Stimulated activated CD8-positive, alpha-beta memory T cell treated with anti-CD3 and anti-CD28 coated beads, Interleukin-4, amount 100 ng/mL, for 48 hours (primary cell): ENCODE measurements at regions not wholly inside any gene's neighbourhood (a gene's known extent, or its start where the extent isn't known, plus 50 kb on each side); places are given as distances from the start of the nearest gene placed in this dataset.

Experiments used
- DNase-seq: peaks from one replicate; pipeline ENCODE4 v3.0.0-alpha.2; 2020

GRCh38 chr2:19131871-19132270 is 226.6 kb downstream of the OSR1 start:
- no peak for DNase-seq

DNA sequence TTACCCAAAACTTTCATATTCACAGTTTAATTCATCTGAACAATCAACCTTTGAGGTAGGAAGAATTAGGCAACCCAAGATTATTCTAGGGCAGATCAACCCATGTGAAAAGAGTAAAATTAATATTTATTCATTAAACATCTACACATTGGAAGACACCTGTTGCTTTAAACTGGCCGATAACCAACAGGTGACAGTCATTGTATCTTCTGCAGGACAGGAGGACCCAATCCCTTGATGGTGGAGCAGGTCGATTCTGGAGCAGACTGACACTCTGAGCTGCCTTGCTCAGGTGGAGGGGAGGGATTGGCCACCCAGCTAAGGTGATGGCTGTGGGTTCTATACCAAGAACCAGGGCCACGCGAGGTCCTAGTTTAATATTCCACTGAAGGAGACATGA is 230.3 kb downstream of the OSR1 start:
- DNase-seq = no peak

DNA sequence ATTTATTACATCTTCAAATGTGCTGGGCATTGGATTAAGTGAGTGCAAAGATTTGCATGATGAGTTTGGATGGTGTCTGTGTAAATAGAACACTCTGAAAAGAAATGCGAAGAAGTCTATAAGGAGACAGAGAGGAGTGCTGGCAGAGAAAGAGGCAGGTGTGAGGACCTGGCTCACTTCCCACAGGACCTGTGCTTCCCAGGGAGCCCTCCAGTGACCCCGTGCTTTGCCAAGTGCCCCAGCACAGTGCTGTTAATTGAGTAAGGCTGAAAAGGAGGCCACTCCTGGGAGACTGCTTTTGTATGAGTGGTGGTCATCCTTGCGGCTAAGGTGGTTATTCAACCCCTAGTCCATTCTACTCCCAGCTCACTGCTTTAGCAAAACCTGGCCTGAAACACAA is 230.8 kb downstream of the OSR1 start:
- no peak for DNase-seq

GRCh38 chr2:19125901-19126680 is 232.3 kb downstream of the OSR1 start:
- DNase-seq = no peak

GRCh38 chr2:19124135-19124534 is 234.3 kb downstream of the OSR1 start:
- no peak for DNase-seq

GRCh38 chr2:19123556-19123955 is 234.9 kb downstream of the OSR1 start:
- no peak for DNase-seq

GRCh38 chr2:19122220-19122619 is 236.2 kb downstream of the OSR1 start:
- no peak for DNase-seq

DNA sequence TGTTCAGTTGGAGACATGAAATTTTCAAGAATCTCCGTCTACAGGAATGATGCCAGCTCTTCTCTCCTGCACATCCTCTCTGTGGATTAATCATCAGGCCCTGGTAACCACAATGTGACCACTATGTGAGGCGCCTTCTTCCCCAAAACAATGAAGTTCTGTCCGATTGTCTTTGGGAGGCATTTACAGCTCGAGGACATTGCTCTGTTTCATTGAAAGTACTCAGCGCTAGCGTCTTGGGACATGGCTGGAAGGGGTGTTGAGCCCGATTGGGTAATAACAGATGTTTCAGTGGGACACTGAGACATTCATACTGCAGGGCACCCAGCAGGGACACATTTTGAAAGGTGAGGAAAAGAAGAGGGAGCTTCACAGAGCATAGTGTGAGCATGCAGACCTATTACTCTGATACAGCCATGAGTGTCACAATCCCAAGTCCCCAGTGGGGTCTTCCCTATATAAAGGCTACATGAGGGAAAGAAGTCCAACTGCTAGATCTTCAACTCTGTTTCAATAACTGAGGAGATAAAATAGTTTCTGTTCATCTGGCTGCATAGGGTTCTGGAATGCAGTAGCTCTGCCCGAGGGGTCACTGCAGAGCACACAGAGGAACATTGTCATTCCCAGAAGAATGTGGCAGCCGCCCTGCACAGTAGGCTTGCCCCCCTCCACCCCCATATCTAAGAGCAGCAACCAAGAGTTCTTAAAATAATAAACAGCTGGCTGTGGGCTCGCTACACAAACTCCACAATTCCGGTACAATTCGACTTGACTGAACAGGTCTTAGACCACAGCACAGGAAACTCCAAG is 237.3 kb downstream of the OSR1 start:
- DNase-seq = no peak

- DNase-seq = no peak
Observed at GRCh38 chr2:19120181-19120580, 238.2 kb downstream of the OSR1 start.

DNA sequence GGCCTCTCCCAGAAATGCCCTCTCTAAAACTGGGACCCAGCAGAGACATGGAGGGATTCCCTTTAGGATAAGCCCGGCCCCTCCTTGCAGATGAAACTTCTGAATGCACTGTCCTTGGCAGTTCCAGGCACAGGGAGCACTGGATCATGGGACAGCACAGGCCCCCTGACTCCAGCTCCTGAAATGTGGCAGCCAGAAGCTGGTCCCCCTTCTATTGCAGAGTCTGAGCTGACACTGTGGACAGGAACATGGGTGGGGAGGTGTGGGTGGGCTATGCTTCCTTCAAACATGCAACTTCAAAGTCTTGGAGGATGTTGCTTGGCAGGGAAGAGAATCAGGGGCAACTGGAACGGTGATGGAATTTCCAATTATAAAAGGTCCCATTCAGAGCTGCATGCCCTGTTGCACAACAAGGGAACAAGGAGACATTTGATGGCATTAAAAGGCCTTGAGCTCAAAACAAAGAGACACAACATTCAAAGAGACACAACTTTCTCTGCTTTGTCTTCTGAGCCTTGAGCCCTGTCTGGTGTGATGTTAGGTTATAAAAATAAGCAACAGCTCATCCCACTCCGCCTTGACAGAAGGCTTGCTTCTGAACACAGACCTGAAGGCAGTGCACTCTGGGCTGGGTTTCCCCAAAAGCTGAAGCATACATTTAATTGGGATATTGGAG is 239.0 kb downstream of the OSR1 start:
- DNase-seq = no peak

DNA sequence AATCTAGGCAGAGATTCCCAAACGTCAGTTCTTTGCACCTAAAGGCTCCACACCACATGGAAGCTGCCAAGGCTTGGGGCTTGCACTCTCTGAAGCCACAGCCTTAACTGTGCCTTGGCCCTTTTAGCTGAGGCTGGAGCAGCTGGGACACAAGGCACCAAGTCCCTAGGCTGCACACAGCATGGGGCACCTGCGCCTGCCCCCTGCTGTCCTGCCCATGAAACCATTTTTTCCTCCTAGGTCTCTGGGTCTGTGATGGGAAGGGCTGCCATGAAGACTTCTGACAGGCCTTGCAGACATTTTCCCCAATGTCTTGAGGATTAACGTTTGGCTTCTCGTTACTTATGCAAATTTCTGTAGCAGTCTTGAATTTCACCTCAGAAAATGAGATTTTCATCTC is 241.5 kb downstream of the OSR1 start:
- no peak for DNase-seq

GRCh38 chr2:19114754-19115231 is 243.6 kb downstream of the OSR1 start:
- DNase-seq = no peak

GRCh38 chr2:19114126-19114525 is 244.3 kb downstream of the OSR1 start:
- DNase-seq = no peak

DNA sequence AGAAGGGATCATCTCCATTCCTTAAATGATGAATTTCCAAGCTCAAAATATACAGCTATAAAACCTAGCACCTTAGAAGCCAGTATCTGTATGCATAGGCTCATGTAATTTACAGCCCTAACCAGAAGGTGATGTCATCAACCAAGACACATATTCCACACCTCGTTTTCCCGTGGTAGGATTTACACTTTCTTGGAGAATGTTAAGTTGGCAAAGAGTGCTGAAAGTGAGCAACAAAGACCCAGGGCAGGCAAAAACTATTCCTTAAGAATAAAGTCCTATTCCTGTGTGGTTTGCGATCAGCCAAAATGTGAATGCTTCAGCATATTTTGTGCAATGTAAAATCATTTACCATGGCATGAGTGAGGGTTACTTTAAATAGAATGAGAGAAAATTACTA is 247.1 kb downstream of the OSR1 start:
- no peak for DNase-seq

DNA sequence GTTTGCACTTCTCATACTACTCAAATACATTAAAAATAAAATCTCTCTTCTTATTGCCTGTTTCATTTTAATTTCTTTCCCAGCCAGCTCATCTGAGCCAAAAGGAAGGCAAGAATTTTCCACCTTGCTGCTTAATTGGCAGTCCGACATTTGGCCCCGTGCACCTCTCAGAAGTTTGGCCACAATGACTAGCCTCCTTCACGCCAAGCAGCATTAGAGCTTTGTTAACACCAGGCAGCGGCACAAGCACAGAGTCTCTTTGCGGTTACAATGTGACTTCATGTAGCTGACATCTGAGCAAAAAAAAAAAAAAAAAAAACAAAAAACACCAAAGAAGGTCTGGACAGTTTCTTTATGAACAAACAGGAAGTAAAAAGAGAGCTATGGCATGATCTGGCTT is 248.9 kb downstream of the OSR1 start:
- no peak for DNase-seq

GRCh38 chr2:19106376-19106775 is 252.0 kb downstream of the OSR1 start:
- DNase-seq = no peak

GRCh38 chr2:19104503-19104902 is 253.9 kb downstream of the OSR1 start:
- no peak for DNase-seq

- DNase-seq = no peak
Observed at GRCh38 chr2:19102696-19103423, 255.6 kb downstream of the OSR1 start.

GRCh38 chr2:19101968-19102367 is 256.5 kb downstream of the OSR1 start:
- no peak for DNase-seq

DNA sequence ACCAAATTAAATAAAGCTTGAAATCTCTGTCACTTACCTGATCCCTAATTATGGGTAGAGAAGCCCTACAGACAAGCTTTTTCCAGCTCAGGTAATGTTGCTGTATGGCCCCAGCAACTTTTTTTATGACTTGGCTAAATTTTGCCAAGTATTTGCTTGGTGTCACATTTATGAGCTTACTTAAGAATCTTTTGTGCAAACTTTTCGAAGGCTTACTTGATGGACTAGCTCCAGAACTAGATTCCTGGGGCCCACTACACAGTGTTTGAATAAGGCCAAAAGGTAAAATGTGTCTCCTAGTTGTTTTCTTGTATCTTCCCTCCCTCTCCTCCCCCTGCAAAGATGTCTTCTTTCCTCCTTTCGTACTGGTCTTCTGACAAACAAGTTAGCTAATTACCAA is 257.9 kb downstream of the OSR1 start:
- DNase-seq = no peak

GRCh38 chr2:19099181-19099580 is 259.2 kb downstream of the OSR1 start:
- DNase-seq = no peak

DNA sequence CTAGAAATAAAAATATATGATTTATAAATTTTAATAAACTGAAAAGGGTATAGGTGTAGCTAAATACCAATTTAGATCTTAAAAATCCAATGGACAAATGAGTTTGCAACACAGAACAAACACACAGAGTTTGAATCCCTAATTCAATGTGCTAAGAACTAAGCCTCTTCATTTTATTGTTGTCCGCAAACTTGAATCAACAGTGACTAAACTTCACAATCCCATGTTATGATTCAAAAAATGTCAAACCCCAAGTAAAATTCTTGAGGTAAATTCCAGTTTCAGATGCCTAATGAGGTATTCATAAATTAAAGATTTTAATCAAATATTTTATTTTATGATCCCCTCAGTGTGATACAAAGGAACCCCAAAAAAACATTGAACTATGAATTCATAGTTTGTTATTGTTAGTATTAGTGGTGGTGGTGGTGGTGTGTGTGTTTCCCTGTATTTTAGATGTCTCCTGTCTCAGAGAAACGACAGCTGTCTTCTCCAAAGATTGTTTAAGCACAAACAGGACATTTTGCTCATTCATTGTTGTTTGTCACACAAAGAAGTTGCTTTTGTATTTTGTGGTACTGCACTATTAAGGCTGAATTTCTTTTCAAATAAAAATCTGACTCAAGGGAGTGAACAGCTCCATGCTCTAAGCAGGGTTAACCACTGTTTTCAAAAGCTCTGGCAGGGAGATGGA is 259.8 kb downstream of the OSR1 start:
- no peak for DNase-seq
